Caco-2 (cell line): ENCODE measurements at regions not wholly inside any gene's neighbourhood (a gene's known extent, or its start where the extent isn't known, plus 50 kb on each side); places are given as distances from the start of the nearest gene placed in this dataset.

ENCODE experiments used
- BruUV-seq: library from RNA; stranded (reverse); fragments of 400-500 nt; replicated peaks from 2 replicates; lab custom pipeline; 2021; lab: Mats Ljungman, UMichigan
- CTCF ChIA-PET: fragments of 300-600 bp; sonication (Branson Sonifier 250); formaldehyde crosslinking; loops from one replicate; lab custom pipeline; 2022; ENCODE audit warnings: antibody characterized with exemption; lab: Charles Lee
- POLR2A ChIA-PET: fragments of 300-600 bp; sonication (Branson Sonifier 250); formaldehyde crosslinking; loops from one replicate; lab custom pipeline; 2022; ENCODE audit warnings: antibody characterized with exemption; lab: Charles Lee
- DNase-seq, 2 experiments: peaks; one replicate each; pipeline versions ENCODE4 v3.0.0 to v3.0.0-alpha.2; 2020 to 2022
- H3K27me3 ChIP-seq: replicated peaks from 2 replicates; pipeline ENCODE4 v1.6.0; 2011; ENCODE audit warnings: low read length; ENCODE audit not compliant: control insufficient read depth, insufficient read depth
- H3K36me3 ChIP-seq: 2 replicates; pipeline ENCODE4 v1.5.1; 2011; ENCODE audit warnings: low read length; ENCODE audit not compliant: control insufficient read depth, insufficient read depth
- H3K4me1 ChIP-seq: fragments of 250-450 bp; sonication (Bioruptor Pico); 2 replicates; pipeline ENCODE4 v1.5.1; 2020; ENCODE audit warnings: mild to moderate bottlenecking
- H3K4me3 ChIP-seq: 2 replicates; pipeline ENCODE4 v1.5.1; 2011; ENCODE audit warnings: low read depth, mild to moderate bottlenecking, control low read depth, low read length
- H3K9me3 ChIP-seq: fragments of 250-450 bp; sonication (Bioruptor Pico); 2 replicates; pipeline ENCODE4 v1.5.1; 2020; ENCODE audit warnings: mild to moderate bottlenecking, moderate library complexity
- H3K27ac Mint-ChIP-seq: one replicate; pipeline ENCODE4 v1.8.0; 2022; ENCODE audit warnings: mixed read lengths; ENCODE audit not compliant: unreplicated experiment
- H3K27me3 Mint-ChIP-seq: one replicate; pipeline ENCODE4 v1.8.0; 2022; ENCODE audit warnings: mixed read lengths; ENCODE audit not compliant: insufficient read depth, unreplicated experiment
- H3K36me3 Mint-ChIP-seq: one replicate; pipeline ENCODE4 v1.8.0; 2022; ENCODE audit warnings: mild to moderate bottlenecking, mixed read lengths; ENCODE audit not compliant: insufficient read depth, unreplicated experiment
- H3K4me1 Mint-ChIP-seq: one replicate; pipeline ENCODE4 v1.8.0; 2022; ENCODE audit warnings: low read depth, mixed read lengths; ENCODE audit not compliant: unreplicated experiment
- H3K4me3 Mint-ChIP-seq: one replicate; pipeline ENCODE4 v1.8.0; 2022; ENCODE audit warnings: mild to moderate bottlenecking, moderate library complexity, mixed read lengths; ENCODE audit not compliant: unreplicated experiment
- H3K9me3 Mint-ChIP-seq: one replicate; pipeline ENCODE4 v1.8.0; 2022; ENCODE audit warnings: mixed read lengths; ENCODE audit not compliant: unreplicated experiment
- intact Hi-C: fragments of 100-400 bp; cut with micrococcal nuclease; formaldehyde crosslinking; loops from one replicate; pipeline ENCODE4 v1.10.0; 2022; ENCODE audit not compliant: unreplicated experiment
- TF ChIP-seq, protein P1 (sequence below), 2 experiments: fragments of 200-600 bp in 1 of 2; IDR thresholded peaks; 1 replicate in 1 of 2; 2 replicates in 1 of 2; pipeline versions ENCODE4 v1.5.1 to v1.8.0; 2011 to 2022; ENCODE audit warnings: antibody characterized with exemption in 1 of 2, control low read depth in 1 of 2, inconsistent platforms in 1 of 2, low read depth in 1 of 2, low read length in 1 of 2, mild to moderate bottlenecking in 1 of 2, moderate library complexity in 1 of 2; ENCODE audit not compliant: insufficient read depth in 1 of 2, severe bottlenecking in 1 of 2, unreplicated experiment in 1 of 2

DNA sequence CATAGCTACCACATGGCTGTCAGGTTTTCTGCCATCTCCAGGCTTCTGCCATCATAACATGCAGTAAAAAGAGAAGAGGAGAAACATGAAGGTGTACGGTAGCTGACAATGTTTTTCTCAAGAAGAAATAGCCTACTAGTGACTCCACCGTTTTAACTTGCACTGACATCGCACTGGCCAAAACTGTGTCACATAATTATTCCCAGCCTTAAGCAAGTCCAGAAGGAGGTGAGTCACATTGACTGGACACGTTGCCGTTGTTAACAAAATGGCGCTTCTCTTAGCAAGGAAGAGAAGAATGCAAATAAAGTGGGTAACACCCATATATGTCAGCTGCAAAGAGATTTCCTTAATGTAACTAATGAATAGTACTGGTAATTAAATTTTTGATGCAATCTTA is 810.4 kb upstream of the SLC10A2 start:
- POLR2A ChIA-PET = no interaction called here
- no peaks in the 10 kb centered on the region for H3K4me1 Mint-ChIP-seq
- no peak overlapping the region for H3K4me3 ChIP-seq
- TF ChIP-seq, protein P1, sequence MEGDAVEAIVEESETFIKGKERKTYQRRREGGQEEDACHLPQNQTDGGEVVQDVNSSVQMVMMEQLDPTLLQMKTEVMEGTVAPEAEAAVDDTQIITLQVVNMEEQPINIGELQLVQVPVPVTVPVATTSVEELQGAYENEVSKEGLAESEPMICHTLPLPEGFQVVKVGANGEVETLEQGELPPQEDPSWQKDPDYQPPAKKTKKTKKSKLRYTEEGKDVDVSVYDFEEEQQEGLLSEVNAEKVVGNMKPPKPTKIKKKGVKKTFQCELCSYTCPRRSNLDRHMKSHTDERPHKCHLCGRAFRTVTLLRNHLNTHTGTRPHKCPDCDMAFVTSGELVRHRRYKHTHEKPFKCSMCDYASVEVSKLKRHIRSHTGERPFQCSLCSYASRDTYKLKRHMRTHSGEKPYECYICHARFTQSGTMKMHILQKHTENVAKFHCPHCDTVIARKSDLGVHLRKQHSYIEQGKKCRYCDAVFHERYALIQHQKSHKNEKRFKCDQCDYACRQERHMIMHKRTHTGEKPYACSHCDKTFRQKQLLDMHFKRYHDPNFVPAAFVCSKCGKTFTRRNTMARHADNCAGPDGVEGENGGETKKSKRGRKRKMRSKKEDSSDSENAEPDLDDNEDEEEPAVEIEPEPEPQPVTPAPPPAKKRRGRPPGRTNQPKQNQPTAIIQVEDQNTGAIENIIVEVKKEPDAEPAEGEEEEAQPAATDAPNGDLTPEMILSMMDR (IDR thresholded peaks at IDR 0.05; ENCODE audit: insufficient read depth in 1 of 2, low read depth in 1 of 2, low read length in 1 of 2, severe bottlenecking in 1 of 2, unreplicated experiment in 1 of 2) = no peak
- H3K27me3 ChIP-seq = no peaks in the 10 kb centered on the region
- H3K27ac Mint-ChIP-seq = no peak overlapping the region
- intact Hi-C loops = loop anchor here (5.0 kb wide), 1 partner anchor 689 kb away; no protein-coding TSS in a partner anchor
- H3K4me1 ChIP-seq = peaks cover 12% of the 10 kb centered on the region; the same call in 1 of the 2 replicates
- no TSS peak for BruUV-seq
- H3K27me3 Mint-ChIP-seq = no peaks in the 10 kb centered on the region
- no peak for DNase-seq
- H3K4me3 Mint-ChIP-seq = no peak overlapping the region
- CTCF ChIA-PET = no interaction called here
- H3K9me3 Mint-ChIP-seq = no peaks in the 10 kb centered on the region
- no peaks in the 10 kb centered on the region for H3K36me3 Mint-ChIP-seq
- H3K36me3 ChIP-seq = no peaks in the 10 kb centered on the region
- H3K9me3 ChIP-seq = no peaks in the 10 kb centered on the region

DNA sequence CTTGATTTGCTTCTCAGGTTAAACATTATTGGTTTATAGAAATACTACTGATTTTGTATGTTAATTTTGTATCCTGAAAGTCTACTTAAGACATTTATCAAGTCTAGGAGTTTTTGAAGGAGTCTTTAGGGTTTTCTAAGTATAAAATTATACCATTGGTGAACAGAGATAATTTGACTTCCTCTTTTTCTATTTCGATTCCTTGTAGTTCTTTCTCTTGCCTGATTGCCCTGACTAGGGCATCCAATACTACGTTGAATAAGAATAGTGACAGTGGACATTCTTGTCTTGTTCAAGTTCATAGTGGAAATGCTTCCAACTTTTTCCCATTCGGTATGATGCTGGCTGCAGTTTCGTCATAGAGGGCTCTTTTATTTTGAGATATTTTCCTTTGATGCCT is 807.5 kb upstream of the SLC10A2 start:
- no peaks in the 10 kb centered on the region for H3K36me3 ChIP-seq
- CTCF ChIA-PET = no interaction called here
- no peak overlapping the region for H3K27ac Mint-ChIP-seq
- H3K27me3 ChIP-seq = no peaks in the 10 kb centered on the region
- peaks cover 5% of the 10 kb centered on the region; the same call in 1 of the 2 replicates for H3K9me3 ChIP-seq
- POLR2A ChIA-PET = no interaction called here
- H3K36me3 Mint-ChIP-seq = no peaks in the 10 kb centered on the region
- DNase-seq = no peak
- TF ChIP-seq, protein P1 (IDR thresholded peaks at IDR 0.05; ENCODE audit: insufficient read depth in 1 of 2, low read depth in 1 of 2, low read length in 1 of 2, severe bottlenecking in 1 of 2, unreplicated experiment in 1 of 2) = no peak
- H3K4me1 ChIP-seq = peaks cover 4% of the 10 kb centered on the region; the same call in 1 of the 2 replicates
- no peak overlapping the region for H3K4me3 Mint-ChIP-seq
- H3K4me1 Mint-ChIP-seq = no peaks in the 10 kb centered on the region
- no TSS peak for BruUV-seq
- no peaks in the 10 kb centered on the region for H3K9me3 Mint-ChIP-seq
- no peaks in the 10 kb centered on the region for H3K27me3 Mint-ChIP-seq
- intact Hi-C loops = no loop called here
- H3K4me3 ChIP-seq = no peak overlapping the region

DNA sequence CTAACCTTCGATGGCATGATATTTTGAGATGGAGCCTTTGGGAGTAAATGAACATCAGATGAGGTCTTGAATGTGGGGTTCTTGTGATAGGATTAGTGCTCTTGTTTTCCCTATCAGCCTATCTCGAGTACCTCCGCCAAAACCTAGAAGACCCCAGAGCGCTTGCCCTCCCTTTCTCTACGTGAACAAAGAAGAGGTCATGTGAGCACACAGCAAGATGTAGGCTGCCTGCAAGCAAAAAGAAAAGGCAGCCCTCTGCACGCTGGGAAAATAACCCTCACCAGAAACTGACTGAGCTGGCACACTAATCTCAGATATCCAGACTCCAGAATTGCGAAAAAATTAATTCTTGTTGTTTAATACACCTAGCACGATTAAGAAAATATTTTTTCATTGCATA is 799.8 kb upstream of the SLC10A2 start:
- Mint-ChIP-seq H3K9me3 (no peaks in the 10 kb centered on the region), H3K27ac (no peak overlapping the region), H3K4me1 (no peaks in the 10 kb centered on the region), H3K27me3 (peaks cover 5% of the 10 kb centered on the region), H3K4me3 (no peak overlapping the region), H3K36me3 (no peaks in the 10 kb centered on the region)
- no peaks in the 10 kb centered on the region for H3K4me1 ChIP-seq
- no TSS peak for BruUV-seq
- no peak overlapping the region for H3K4me3 ChIP-seq
- no peaks in the 10 kb centered on the region for H3K27me3 ChIP-seq
- ChIA-PET CTCF (no interaction called here), POLR2A (no interaction called here)
- H3K9me3 ChIP-seq = peaks cover under 1% of the 10 kb centered on the region; the same call in 1 of the 2 replicates
- TF ChIP-seq, protein P1 (IDR thresholded peaks at IDR 0.05; ENCODE audit: insufficient read depth in 1 of 2, low read depth in 1 of 2, low read length in 1 of 2, severe bottlenecking in 1 of 2, unreplicated experiment in 1 of 2) = no peak
- DNase-seq = no peak
- no peaks in the 10 kb centered on the region for H3K36me3 ChIP-seq
- intact Hi-C loops = no loop called here
